Neural progenitor cell (in vitro differentiated cells): ENCODE measurements at regions not wholly inside any gene's neighbourhood (a gene's known extent, or its start where the extent isn't known, plus 50 kb on each side); places are given as distances from the start of the nearest gene placed in this dataset.
A peak's percentile ranks its signal among the peaks of the same experiment; 100 is the strongest.

Experiments used
- DNase-seq: peaks from one replicate; pipeline ENCODE4 v3.0.0-alpha.2; 2016; ENCODE audit warnings: low spot score
- H2AFZ ChIP-seq: fragments of 200-600 bp; sonication (generic); replicated peaks from 2 replicates; pipeline ENCODE4 v1.6.1; 2016; ENCODE audit warnings: antibody characterized with exemption
- H3F3A ChIP-seq: fragments of 200-600 bp; sonication (generic); 2 replicates; pipeline ENCODE4 v1.6.1; 2016; ENCODE audit warnings: antibody characterized with exemption, low read depth
- H3K27ac ChIP-seq: fragments of 200-600 bp; sonication (generic); 2 replicates; pipeline ENCODE4 v1.5.1; 2016; ENCODE audit warnings: mild to moderate bottlenecking
- H3K27me3 ChIP-seq: fragments of 200-600 bp; sonication (generic); 2 replicates; pipeline ENCODE4 v1.6.1; 2016; ENCODE audit warnings: mild to moderate bottlenecking, moderate library complexity
- H3K36me3 ChIP-seq: fragments of 200-600 bp; sonication (generic); 2 replicates; pipeline ENCODE4 v1.5.1; 2016
- H3K4me1 ChIP-seq: fragments of 200-600 bp; sonication (generic); 2 replicates; pipeline ENCODE4 v1.6.1; 2016; ENCODE audit warnings: mixed run types
- H3K4me2 ChIP-seq: fragments of 200-600 bp; sonication (generic); 2 replicates; pipeline ENCODE4 v1.6.1; 2016
- H3K4me3 ChIP-seq: fragments of 200-600 bp; sonication (generic); 2 replicates; pipeline ENCODE4 v1.5.1; 2016
- H3K79me2 ChIP-seq: fragments of 200-600 bp; sonication (generic); 2 replicates; pipeline ENCODE4 v1.6.1; 2016; ENCODE audit warnings: low read depth
- H3K9ac ChIP-seq: fragments of 200-600 bp; sonication (generic); 2 replicates; pipeline ENCODE4 v1.6.1; 2016
- H3K9me3 ChIP-seq: fragments of 200-600 bp; sonication (generic); 2 replicates; pipeline ENCODE4 v1.5.1; 2016; ENCODE audit warnings: low read depth
- H4K20me1 ChIP-seq: fragments of 200-600 bp; sonication (generic); 2 replicates; pipeline ENCODE4 v1.6.1; 2016; ENCODE audit warnings: low read depth
- H3K27ac Mint-ChIP-seq: 3 replicates; pipeline ENCODE4 v1.8.0; 2021; ENCODE audit warnings: mixed read lengths
- H3K27me3 Mint-ChIP-seq: 2 replicates; pipeline ENCODE4 v1.8.0; 2022; ENCODE audit warnings: low read depth, mild to moderate bottlenecking, inconsistent platforms, moderate library complexity, mixed read lengths; ENCODE audit not compliant: insufficient read depth
- H3K36me3 Mint-ChIP-seq: 3 replicates; pipeline ENCODE4 v1.8.0; 2021; ENCODE audit warnings: mixed read lengths
- H3K4me1 Mint-ChIP-seq: 3 replicates; pipeline ENCODE4 v1.8.0; 2021; ENCODE audit warnings: mixed read lengths
- H3K4me3 Mint-ChIP-seq: 3 replicates; pipeline ENCODE4 v1.8.0; 2021; ENCODE audit warnings: mild to moderate bottlenecking, moderate library complexity, mixed read lengths
- H3K9me3 Mint-ChIP-seq: 3 replicates; pipeline ENCODE4 v1.8.0; 2020; ENCODE audit warnings: mixed read lengths
- EZH2 ChIP-seq: fragments of 200-600 bp; sonication (generic); IDR thresholded peaks from 2 replicates; pipeline ENCODE4 v1.6.1; 2017; ENCODE audit warnings: antibody characterized with exemption, mild to moderate bottlenecking, moderate library complexity
- EZH2phosphoT487 ChIP-seq: fragments of 200-600 bp; sonication (generic); IDR thresholded peaks from 2 replicates; pipeline ENCODE4 v1.6.1; 2017; ENCODE audit warnings: antibody characterized with exemption
- TF ChIP-seq, protein P1 (sequence below): fragments of 200-600 bp; sonication (generic); IDR thresholded peaks from 2 replicates; pipeline ENCODE4 v1.5.1; 2017; ENCODE audit warnings: antibody characterized with exemption, mild to moderate bottlenecking

DNA sequence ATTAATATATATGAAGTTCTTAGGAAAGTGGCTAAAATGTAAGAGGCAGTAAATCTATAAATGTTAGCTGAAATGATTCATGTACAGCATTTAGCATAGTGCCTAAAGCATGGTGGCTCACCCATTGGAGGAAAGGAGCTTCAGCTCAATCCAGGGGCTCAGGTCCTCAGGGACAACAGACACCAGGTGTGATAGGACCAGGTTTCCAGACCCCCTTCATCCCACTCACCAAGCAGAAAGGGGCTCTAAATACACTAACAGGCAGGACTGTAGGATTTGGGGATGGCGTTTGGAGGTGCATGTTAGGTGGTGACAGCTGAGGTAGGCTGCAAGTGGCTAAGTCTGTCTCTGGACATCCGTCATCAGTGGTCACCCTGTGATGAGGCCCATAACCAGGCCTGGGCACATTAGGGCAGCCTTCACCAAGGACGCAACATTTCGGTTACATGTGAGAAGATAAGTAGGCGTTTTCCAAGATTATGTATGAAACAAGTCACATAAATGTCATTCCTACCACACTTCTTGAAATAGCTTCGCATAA, 233.1 kb downstream of the C1orf94 start:
- H3K4me1 Mint-ChIP-seq = peaks cover 2% of the 10 kb centered on the region

DNA sequence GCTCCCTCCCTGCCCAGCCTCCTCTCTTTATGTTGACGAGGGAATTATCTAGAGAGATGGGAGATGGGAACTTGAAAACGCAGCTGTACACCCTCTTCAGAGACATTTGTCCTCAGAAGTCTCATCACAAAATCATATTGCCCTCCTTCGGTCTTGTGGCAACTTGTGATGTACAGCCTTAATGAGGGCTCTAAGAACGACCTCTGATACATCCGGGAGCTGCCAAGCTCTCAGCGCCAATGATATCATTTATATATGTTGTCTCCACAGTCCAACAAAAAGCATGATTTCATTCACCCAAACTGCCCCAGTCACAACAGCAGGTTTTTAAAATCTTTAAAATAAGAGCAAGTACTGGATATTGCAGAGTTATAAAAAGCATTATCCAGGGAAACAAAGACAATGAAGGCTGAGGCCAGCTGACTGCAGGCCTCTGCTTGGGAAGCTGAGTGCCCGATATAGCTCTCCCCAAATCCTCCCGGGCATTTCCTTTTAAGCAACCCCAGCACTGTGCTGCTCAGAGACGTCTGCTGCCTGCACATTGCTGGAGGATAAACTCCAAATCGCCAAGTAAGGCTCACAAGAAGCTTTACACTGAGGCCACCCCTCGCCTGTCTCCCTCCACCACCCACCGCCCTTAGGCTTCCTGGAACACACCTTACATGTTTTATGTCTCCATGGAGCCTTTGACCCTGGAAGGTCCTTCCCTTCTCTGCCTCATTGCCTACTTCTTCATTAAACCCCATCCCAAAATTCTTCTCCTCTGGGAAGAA, 236.1 kb downstream of the C1orf94 start:
- Histone ChIP-seq H2AFZ (peak overlapping the region; percentile 10), H3K79me2 (no peaks in the 10 kb centered on the region), H3K27ac (no peak overlapping the region), H3K4me3 (no peak overlapping the region), H3K27me3 (no peaks in the 10 kb centered on the region), H3F3A (no peaks in the 10 kb centered on the region), H3K4me2 (no peak overlapping the region), H3K9me3 (no peaks in the 10 kb centered on the region), H4K20me1 (no peaks in the 10 kb centered on the region), H3K9ac (no peak overlapping the region), H3K4me1 (no peaks in the 10 kb centered on the region), H3K36me3 (no peaks in the 10 kb centered on the region)
- TF ChIP-seq EZH2phosphoT487 (no peak), EZH2 (no peak)
- TF ChIP-seq, protein P1, sequence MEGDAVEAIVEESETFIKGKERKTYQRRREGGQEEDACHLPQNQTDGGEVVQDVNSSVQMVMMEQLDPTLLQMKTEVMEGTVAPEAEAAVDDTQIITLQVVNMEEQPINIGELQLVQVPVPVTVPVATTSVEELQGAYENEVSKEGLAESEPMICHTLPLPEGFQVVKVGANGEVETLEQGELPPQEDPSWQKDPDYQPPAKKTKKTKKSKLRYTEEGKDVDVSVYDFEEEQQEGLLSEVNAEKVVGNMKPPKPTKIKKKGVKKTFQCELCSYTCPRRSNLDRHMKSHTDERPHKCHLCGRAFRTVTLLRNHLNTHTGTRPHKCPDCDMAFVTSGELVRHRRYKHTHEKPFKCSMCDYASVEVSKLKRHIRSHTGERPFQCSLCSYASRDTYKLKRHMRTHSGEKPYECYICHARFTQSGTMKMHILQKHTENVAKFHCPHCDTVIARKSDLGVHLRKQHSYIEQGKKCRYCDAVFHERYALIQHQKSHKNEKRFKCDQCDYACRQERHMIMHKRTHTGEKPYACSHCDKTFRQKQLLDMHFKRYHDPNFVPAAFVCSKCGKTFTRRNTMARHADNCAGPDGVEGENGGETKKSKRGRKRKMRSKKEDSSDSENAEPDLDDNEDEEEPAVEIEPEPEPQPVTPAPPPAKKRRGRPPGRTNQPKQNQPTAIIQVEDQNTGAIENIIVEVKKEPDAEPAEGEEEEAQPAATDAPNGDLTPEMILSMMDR = no peak
- DNase-seq = peak; percentile 6
- Mint-ChIP-seq H3K27ac (no peak overlapping the region), H3K36me3 (no peaks in the 10 kb centered on the region), H3K9me3 (no peaks in the 10 kb centered on the region), H3K27me3 (no peaks in the 10 kb centered on the region), H3K4me3 (no peak overlapping the region), H3K4me1 (no peaks in the 10 kb centered on the region)

More for the DNA sequence above, 233.1 kb downstream of the C1orf94 start:
- H3K36me3 ChIP-seq = no peaks in the 10 kb centered on the region
- H4K20me1 ChIP-seq = no peaks in the 10 kb centered on the region
- no peak overlapping the region for H2AFZ ChIP-seq
- no peaks in the 10 kb centered on the region for H3K27me3 ChIP-seq
- H3K27ac Mint-ChIP-seq = no peak overlapping the region
- no peak overlapping the region for H3K4me3 ChIP-seq
- H3K4me1 ChIP-seq = no peaks in the 10 kb centered on the region
- H3K9ac ChIP-seq = no peak overlapping the region
- no peak for DNase-seq
- no peaks in the 10 kb centered on the region for H3K27me3 Mint-ChIP-seq
- no peak overlapping the region for H3K4me2 ChIP-seq
- no peaks in the 10 kb centered on the region for H3K79me2 ChIP-seq
- no peaks in the 10 kb centered on the region for H3K9me3 ChIP-seq
- H3K4me3 Mint-ChIP-seq = no peak overlapping the region
- H3K27ac ChIP-seq = no peak overlapping the region
- H3K9me3 Mint-ChIP-seq = no peaks in the 10 kb centered on the region
- H3K36me3 Mint-ChIP-seq = no peaks in the 10 kb centered on the region
- TF ChIP-seq EZH2 = no peak
- TF ChIP-seq, protein P1 = no peak
- no peak for TF ChIP-seq EZH2phosphoT487
- no peaks in the 10 kb centered on the region for H3F3A ChIP-seq

DNA sequence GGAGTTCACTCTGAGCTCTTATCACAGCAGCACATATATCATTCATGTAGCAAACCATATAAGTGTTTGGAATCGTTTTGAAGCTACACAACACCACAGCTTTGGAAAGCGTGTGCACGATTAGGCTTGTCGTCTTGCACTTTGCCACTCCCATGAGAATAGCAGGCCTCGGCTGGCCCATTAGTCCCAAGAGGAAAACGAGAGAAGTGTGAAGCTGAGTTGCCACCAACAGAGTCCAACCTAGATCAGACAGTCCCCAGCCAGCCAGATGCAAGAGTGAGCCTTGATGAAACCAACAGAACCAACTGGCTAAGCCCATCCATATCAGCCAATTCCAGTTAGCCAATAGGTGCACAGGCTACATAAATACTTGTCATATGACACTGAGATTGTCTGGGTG, 238.4 kb downstream of the C1orf94 start:
- Histone ChIP-seq H2AFZ (no peak overlapping the region), H3K4me3 (no peak overlapping the region), H3K79me2 (no peaks in the 10 kb centered on the region), H4K20me1 (no peaks in the 10 kb centered on the region), H3K36me3 (no peaks in the 10 kb centered on the region), H3K27me3 (no peaks in the 10 kb centered on the region), H3K4me2 (no peak overlapping the region), H3K9ac (no peak overlapping the region), H3F3A (no peaks in the 10 kb centered on the region), H3K4me1 (no peaks in the 10 kb centered on the region), H3K9me3 (no peaks in the 10 kb centered on the region), H3K27ac (no peak overlapping the region)
- TF ChIP-seq EZH2phosphoT487 (no peak), EZH2 (no peak)
- TF ChIP-seq, protein P1 = no peak
- no peak for DNase-seq
- no peaks in the 10 kb centered on the region for H3K4me1 Mint-ChIP-seq
- H3K9me3 Mint-ChIP-seq = no peaks in the 10 kb centered on the region
- no peak overlapping the region for H3K4me3 Mint-ChIP-seq
- H3K27ac Mint-ChIP-seq = no peak overlapping the region
- H3K27me3 Mint-ChIP-seq = peaks cover 4% of the 10 kb centered on the region
- no peaks in the 10 kb centered on the region for H3K36me3 Mint-ChIP-seq
